ENCODE measurements at regions not wholly inside any gene's neighbourhood (a gene's known extent, or its start where the extent isn't known, plus 50 kb on each side); places are given as distances from the start of the nearest gene placed in this dataset.

DNA sequence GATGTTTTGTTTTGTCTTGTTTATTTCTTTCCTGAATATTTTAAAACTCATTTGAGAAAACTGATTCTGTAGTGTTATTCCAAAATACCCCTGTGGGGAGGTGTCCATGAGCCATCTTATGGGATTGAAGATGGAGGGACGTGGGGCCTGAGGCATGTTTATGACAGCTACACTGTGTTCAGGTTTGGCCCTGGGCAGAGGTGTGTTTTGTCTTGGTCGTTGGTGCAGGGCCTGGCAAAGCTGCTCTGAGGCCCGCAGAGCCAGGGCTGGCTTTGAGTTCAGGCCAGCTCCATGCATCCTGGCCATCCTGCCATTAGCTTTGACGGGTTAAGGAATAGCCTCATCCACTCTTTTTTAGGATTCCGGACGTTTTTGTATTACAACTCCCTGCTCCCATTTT lies 68.9 kb downstream of the TMEM18 start:
- no peak for TF ChIP-seq SUZ12 (IDR thresholded peaks at IDR 0.05)
- no peak for TF ChIP-seq SP1 (IDR thresholded peaks at IDR 0.05)
- TF ChIP-seq FOXK2 (IDR thresholded peaks at IDR 0.05), result no peak
- TF ChIP-seq FOXA1 (IDR thresholded peaks at IDR 0.05), result no peak
- TF ChIP-seq BHLHE40 (IDR thresholded peaks at IDR 0.05; ENCODE audit: borderline replicate concordance), result no peak
- TF ChIP-seq ZNF384 (IDR thresholded peaks at IDR 0.05), result no peak
- no peak for TF ChIP-seq ELF4 (IDR thresholded peaks at IDR 0.05)
- no peak for TF ChIP-seq FOXM1 (IDR thresholded peaks at IDR 0.05; ENCODE audit: borderline replicate concordance)
- no peak for TF ChIP-seq ARNT (IDR thresholded peaks at IDR 0.05)
- TF ChIP-seq, protein P1, sequence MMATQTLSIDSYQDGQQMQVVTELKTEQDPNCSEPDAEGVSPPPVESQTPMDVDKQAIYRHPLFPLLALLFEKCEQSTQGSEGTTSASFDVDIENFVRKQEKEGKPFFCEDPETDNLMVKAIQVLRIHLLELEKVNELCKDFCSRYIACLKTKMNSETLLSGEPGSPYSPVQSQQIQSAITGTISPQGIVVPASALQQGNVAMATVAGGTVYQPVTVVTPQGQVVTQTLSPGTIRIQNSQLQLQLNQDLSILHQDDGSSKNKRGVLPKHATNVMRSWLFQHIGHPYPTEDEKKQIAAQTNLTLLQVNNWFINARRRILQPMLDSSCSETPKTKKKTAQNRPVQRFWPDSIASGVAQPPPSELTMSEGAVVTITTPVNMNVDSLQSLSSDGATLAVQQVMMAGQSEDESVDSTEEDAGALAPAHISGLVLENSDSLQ (IDR thresholded peaks at IDR 0.05), result no peak

Data from HEK293T (cell line).